Breast epithelium (tissue), 4 donors: ENCODE measurements at regions not wholly inside any gene's neighbourhood (a gene's known extent, or its start where the extent isn't known, plus 50 kb on each side); places are given as distances from the start of the nearest gene placed in this dataset.
"Not testable (repeated sequence)": the region's sequence is repeated elsewhere in the genome, so short reads cannot be mapped to it uniquely, and the experiment has no call there.

Source experiments
- DNase-seq, 2 donors: peaks; one replicate each; pipeline ENCODE4 v3.0.0-alpha.2; 2019; ENCODE audit warnings: low spot score in 2 of 2
- H3K27ac ChIP-seq, 2 donors: fragments of 200-600 bp; sonication (generic) in 1 of 2; one replicate each; pipeline ENCODE4 v1.5.1; 2016 to 2019; ENCODE audit warnings: mild to moderate bottlenecking in 1 of 2
- H3K27me3 ChIP-seq, 2 donors: fragments of 200-600 bp; sonication (generic) in 1 of 2; one replicate each; pipeline versions ENCODE4 v1.5.1 to v1.6.0; 2017 to 2019; ENCODE audit warnings: control low read depth in 1 of 2, mild to moderate bottlenecking in 1 of 2
- H3K36me3 ChIP-seq: fragments of 200-600 bp; one replicate; pipeline ENCODE4 v1.5.1; 2019
- H3K4me1 ChIP-seq, 2 donors: fragments of 200-600 bp; sonication (generic); one replicate each; pipeline ENCODE4 v1.5.1; 2016 to 2019; ENCODE audit warnings: control low read depth in 1 of 2
- H3K4me3 ChIP-seq, 3 donors: fragments of 200-600 bp; sonication (generic); 1 replicate in 2 of 3; 2 replicates in 1 of 3; pipeline ENCODE4 v1.5.1; 2016 to 2019; ENCODE audit warnings: mild to moderate bottlenecking in 3 of 3, moderate library complexity in 2 of 3
- H3K9me3 ChIP-seq, 2 donors: fragments of 200-600 bp; sonication (generic) in 1 of 2; one replicate each; pipeline ENCODE4 v1.5.1; 2016 to 2019; ENCODE audit warnings: control low read depth in 1 of 2
- CTCF ChIP-seq, 3 donors: fragments of 450-650 bp; IDR thresholded peaks; one replicate each; pipeline ENCODE4 v1.5.1; 2016 to 2017; ENCODE audit warnings: antibody characterized with exemption in 3 of 3, mild to moderate bottlenecking in 3 of 3, moderate library complexity in 3 of 3
- POLR2A ChIP-seq: fragments of 450-650 bp; IDR thresholded peaks from one replicate; pipeline ENCODE4 v1.6.1; 2016; ENCODE audit warnings: antibody characterized with exemption, mild to moderate bottlenecking, moderate library complexity
- POLR2AphosphoS5 ChIP-seq, 3 donors: sonication (generic); formaldehyde crosslinking; IDR thresholded peaks; one replicate each; pipeline ENCODE4 v1.6.1; 2017; ENCODE audit warnings: antibody characterized with exemption in 3 of 3
- intact Hi-C: fragments of 100-400 bp; cut with DNase I; formaldehyde crosslinking; loops from one replicate; pipeline ENCODE4 v1.15.1; 2023; ENCODE audit warnings: low total_unique reads

GRCh38 chr10:125233726-125234125 lies 73.4 kb upstream of the CTBP2 start:
- H3K27me3 ChIP-seq = no peaks in the 10 kb centered on the region
- H3K4me3 ChIP-seq = no peak overlapping the region
- no peaks in the 10 kb centered on the region for H3K36me3 ChIP-seq
- no peak overlapping the region for H3K27ac ChIP-seq
- intact Hi-C loops = no loop called here
- H3K9me3 ChIP-seq = no peaks in the 10 kb centered on the region
- no peaks in the 10 kb centered on the region for H3K4me1 ChIP-seq
- no peak for DNase-seq
- TF ChIP-seq POLR2A = no peak
- no peak for TF ChIP-seq CTCF (IDR thresholded peaks at IDR 0.05)
- TF ChIP-seq POLR2AphosphoS5 (IDR thresholded peaks at IDR 0.05) = no peak

DNA sequence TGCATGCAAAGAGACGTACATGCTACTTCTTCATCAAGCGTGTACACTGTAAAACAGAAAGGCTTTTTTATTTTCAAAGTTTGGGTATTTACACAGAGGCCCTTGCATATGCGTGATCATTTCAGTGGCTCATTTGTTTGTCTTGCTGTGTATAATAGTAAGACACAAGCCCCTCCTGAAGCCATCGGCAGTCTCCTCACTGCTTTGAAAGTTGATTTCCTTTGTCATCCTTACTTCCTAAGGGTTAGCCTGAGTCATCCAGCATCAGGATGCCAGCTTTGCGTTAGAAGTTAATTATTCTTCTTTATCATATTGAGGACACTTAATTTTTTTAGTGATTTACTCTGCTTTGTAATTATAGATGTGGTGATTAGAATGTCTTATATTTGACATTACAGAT lies 72.5 kb upstream of the CTBP2 start:
- TF ChIP-seq CTCF (IDR thresholded peaks at IDR 0.05) (no peak), POLR2A (no peak), POLR2AphosphoS5 (IDR thresholded peaks at IDR 0.05) (no peak)
- H3K4me3 ChIP-seq = no peak overlapping the region
- intact Hi-C loops = no loop called here

GRCh38 chr10:125231813-125232475 lies 71.6 kb upstream of the CTBP2 start:
- TF ChIP-seq POLR2AphosphoS5 (IDR thresholded peaks at IDR 0.05) (no peak), CTCF (IDR thresholded peaks at IDR 0.05) (no peak), POLR2A (no peak)
- intact Hi-C loops = no loop called here
- Histone ChIP-seq H3K27me3 (no peaks in the 10 kb centered on the region), H3K4me3 (no peak overlapping the region), H3K27ac (no peak overlapping the region), H3K36me3 (no peaks in the 10 kb centered on the region), H3K4me1 (no peaks in the 10 kb centered on the region), H3K9me3 (no peaks in the 10 kb centered on the region)
- DNase-seq = no peak

More for the DNA sequence above, 72.5 kb upstream of the CTBP2 start:
- DNase-seq = no peak
- H3K9me3 ChIP-seq = no peaks in the 10 kb centered on the region
- no peaks in the 10 kb centered on the region for H3K4me1 ChIP-seq
- no peak overlapping the region for H3K27ac ChIP-seq
- no peaks in the 10 kb centered on the region for H3K27me3 ChIP-seq
- no peaks in the 10 kb centered on the region for H3K36me3 ChIP-seq

- no peak for DNase-seq
- intact Hi-C loops = no loop called here
- TF ChIP-seq CTCF (IDR thresholded peaks at IDR 0.05) (no peak), POLR2AphosphoS5 (IDR thresholded peaks at IDR 0.05) (no peak), POLR2A (no peak)
- H3K36me3 ChIP-seq = no peaks in the 10 kb centered on the region
- H3K4me3 ChIP-seq = no peak overlapping the region
- no peak overlapping the region for H3K27ac ChIP-seq
- no peaks in the 10 kb centered on the region for H3K4me1 ChIP-seq
- no peaks in the 10 kb centered on the region for H3K27me3 ChIP-seq
- no peaks in the 10 kb centered on the region for H3K9me3 ChIP-seq
Measured at GRCh38 chr10:125231116-125231812, 70.9 kb upstream of the CTBP2 start.

GRCh38 chr10:125230251-125230650 lies 69.9 kb upstream of the CTBP2 start:
- Histone ChIP-seq H3K27ac (no peak overlapping the region), H3K4me3 (no peak overlapping the region), H3K9me3 (no peaks in the 10 kb centered on the region), H3K4me1 (no peaks in the 10 kb centered on the region), H3K36me3 (no peaks in the 10 kb centered on the region), H3K27me3 (no peaks in the 10 kb centered on the region)
- intact Hi-C loops = no loop called here
- TF ChIP-seq POLR2AphosphoS5 (IDR thresholded peaks at IDR 0.05) (no peak), POLR2A (no peak), CTCF (IDR thresholded peaks at IDR 0.05) (no peak)
- DNase-seq = no peak

DNA sequence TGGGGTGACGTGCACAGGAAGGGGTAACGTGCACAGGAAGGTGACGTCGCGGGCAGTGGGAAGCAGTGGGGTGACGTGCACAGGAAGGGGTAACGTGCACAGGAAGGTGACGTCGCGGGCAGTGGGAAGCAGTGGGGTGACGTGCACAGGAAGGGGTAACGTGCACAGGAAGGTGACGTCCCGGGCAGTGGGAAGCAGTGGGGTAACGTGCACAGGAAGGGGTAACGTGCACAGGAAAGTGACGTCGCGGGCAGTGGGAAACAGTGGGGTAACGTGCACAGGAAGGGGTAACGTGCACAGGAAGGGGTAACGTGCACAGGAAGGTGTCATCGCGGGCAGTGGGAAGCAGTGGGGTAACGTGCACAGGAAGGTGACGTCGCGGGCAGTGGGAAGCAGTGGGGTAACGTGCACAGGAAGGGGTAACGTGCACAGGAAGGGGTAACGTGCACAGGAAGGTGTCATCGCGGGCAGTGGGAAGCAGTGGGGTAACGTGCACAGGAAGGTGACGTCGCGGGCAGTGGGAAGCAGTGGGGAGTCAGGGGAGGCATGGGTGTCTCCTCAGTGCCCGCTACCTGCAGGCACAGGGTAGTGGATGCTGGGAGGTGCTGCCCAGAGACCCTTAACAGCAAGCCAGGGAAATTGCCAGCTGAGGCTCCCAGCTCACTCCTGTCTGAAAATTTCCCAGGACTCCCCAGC lies 68.0 kb upstream of the CTBP2 start:
- H3K9me3 ChIP-seq, H3K4me1 ChIP-seq, H3K27ac ChIP-seq, intact Hi-C loops, H3K36me3 ChIP-seq, H3K27me3 ChIP-seq, H3K4me3 ChIP-seq, DNase-seq: not testable (repeated sequence)
